ENCODE measurements at regions not wholly inside any gene's neighbourhood (a gene's known extent, or its start where the extent isn't known, plus 50 kb on each side); places are given as distances from the start of the nearest gene placed in this dataset.

GRCh38 chr7:113805976-113806375 is 112.8 kb downstream of the PPP1R3A start:
- Histone ChIP-seq H2AFZ (ENCODE audit: low read length) (no peak overlapping the region), H3K4me3 (ENCODE audit: low read length) (no peak overlapping the region), H3K27me3 (replicated peaks; ENCODE audit: insufficient read depth, low read length) (no peaks in the 10 kb centered on the region), H4K20me1 (ENCODE audit: insufficient read depth, low read length) (no peaks in the 10 kb centered on the region), H3K9ac (ENCODE audit: low read length) (no peak overlapping the region), H3K9me2 (replicated peaks; ENCODE audit: insufficient read depth, low read length) (no peaks in the 10 kb centered on the region), H3K27ac (ENCODE audit: low read length) (no peak overlapping the region), H3K36me3 (replicated peaks; ENCODE audit: insufficient read depth, low read length) (no peaks in the 10 kb centered on the region), H3K9me3 (replicated peaks; ENCODE audit: insufficient read depth, low read length) (no peaks in the 10 kb centered on the region), H3K79me2 (ENCODE audit: low read length) (no peaks in the 10 kb centered on the region), H3K4me1 (ENCODE audit: low read length) (no peaks in the 10 kb centered on the region), H3F3A (ENCODE audit: insufficient read depth, low read length) (no peaks in the 10 kb centered on the region), H3K4me2 (ENCODE audit: low read depth, low read length) (no peak overlapping the region)
- DNase-seq = no peak
- TF ChIP-seq, protein P1, sequence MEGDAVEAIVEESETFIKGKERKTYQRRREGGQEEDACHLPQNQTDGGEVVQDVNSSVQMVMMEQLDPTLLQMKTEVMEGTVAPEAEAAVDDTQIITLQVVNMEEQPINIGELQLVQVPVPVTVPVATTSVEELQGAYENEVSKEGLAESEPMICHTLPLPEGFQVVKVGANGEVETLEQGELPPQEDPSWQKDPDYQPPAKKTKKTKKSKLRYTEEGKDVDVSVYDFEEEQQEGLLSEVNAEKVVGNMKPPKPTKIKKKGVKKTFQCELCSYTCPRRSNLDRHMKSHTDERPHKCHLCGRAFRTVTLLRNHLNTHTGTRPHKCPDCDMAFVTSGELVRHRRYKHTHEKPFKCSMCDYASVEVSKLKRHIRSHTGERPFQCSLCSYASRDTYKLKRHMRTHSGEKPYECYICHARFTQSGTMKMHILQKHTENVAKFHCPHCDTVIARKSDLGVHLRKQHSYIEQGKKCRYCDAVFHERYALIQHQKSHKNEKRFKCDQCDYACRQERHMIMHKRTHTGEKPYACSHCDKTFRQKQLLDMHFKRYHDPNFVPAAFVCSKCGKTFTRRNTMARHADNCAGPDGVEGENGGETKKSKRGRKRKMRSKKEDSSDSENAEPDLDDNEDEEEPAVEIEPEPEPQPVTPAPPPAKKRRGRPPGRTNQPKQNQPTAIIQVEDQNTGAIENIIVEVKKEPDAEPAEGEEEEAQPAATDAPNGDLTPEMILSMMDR (IDR thresholded peaks at IDR 0.05; ENCODE audit: low read length) = no peak
- no peak for TF ChIP-seq EZH2 (optimal IDR thresholded peaks at IDR 0.05; ENCODE audit: low read depth, low read length)
- TF ChIP-seq EZH2phosphoT487 (IDR thresholded peaks at IDR 0.05; ENCODE audit: low read length) = no peak

- DNase-seq = no peak
- Histone ChIP-seq H3K9ac (ENCODE audit: low read length) (no peak overlapping the region), H3K9me3 (replicated peaks; ENCODE audit: insufficient read depth, low read length) (no peaks in the 10 kb centered on the region), H3K27me3 (replicated peaks; ENCODE audit: insufficient read depth, low read length) (no peaks in the 10 kb centered on the region), H4K20me1 (ENCODE audit: insufficient read depth, low read length) (no peaks in the 10 kb centered on the region), H3K36me3 (replicated peaks; ENCODE audit: insufficient read depth, low read length) (no peaks in the 10 kb centered on the region), H3K4me2 (ENCODE audit: low read depth, low read length) (no peak overlapping the region), H3F3A (ENCODE audit: insufficient read depth, low read length) (no peaks in the 10 kb centered on the region), H3K9me2 (replicated peaks; ENCODE audit: insufficient read depth, low read length) (no peaks in the 10 kb centered on the region), H3K27ac (ENCODE audit: low read length) (no peak overlapping the region), H3K79me2 (ENCODE audit: low read length) (no peaks in the 10 kb centered on the region), H3K4me3 (ENCODE audit: low read length) (no peak overlapping the region), H3K4me1 (ENCODE audit: low read length) (no peaks in the 10 kb centered on the region), H2AFZ (ENCODE audit: low read length) (no peak overlapping the region)
- TF ChIP-seq EZH2 (optimal IDR thresholded peaks at IDR 0.05; ENCODE audit: low read depth, low read length) (no peak), EZH2phosphoT487 (IDR thresholded peaks at IDR 0.05; ENCODE audit: low read length) (no peak)
- TF ChIP-seq, protein P1 (IDR thresholded peaks at IDR 0.05; ENCODE audit: low read length) = no peak
These were observed 114.2 kb downstream of the PPP1R3A start for GRCh38 chr7:113804475-113805095.

DNA sequence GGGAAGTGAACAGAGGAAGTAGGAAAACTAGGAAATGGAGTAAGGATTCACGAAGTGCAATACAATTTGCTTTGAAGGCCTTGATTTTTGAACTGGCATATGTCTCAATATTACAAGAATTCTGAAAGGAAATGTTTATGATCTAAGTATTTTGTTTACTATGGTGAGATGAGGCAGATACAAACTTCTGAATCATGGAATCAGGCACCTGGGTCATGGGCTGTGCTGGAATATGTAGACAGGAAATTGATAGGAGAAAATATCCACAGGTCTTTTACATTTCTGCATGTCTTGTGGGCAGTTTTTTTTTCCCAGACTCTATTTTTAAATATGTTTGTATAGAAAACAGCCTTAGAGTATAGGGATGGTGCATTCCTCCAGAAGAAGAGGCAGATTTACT is 117.1 kb downstream of the PPP1R3A start:
- Histone ChIP-seq H3K9me2 (replicated peaks; ENCODE audit: insufficient read depth, low read length) (no peaks in the 10 kb centered on the region), H3K27me3 (replicated peaks; ENCODE audit: insufficient read depth, low read length) (no peaks in the 10 kb centered on the region), H2AFZ (ENCODE audit: low read length) (no peak overlapping the region), H3F3A (ENCODE audit: insufficient read depth, low read length) (no peaks in the 10 kb centered on the region), H3K9ac (ENCODE audit: low read length) (no peak overlapping the region), H3K4me3 (ENCODE audit: low read length) (no peak overlapping the region), H3K4me2 (ENCODE audit: low read depth, low read length) (no peak overlapping the region), H3K9me3 (replicated peaks; ENCODE audit: insufficient read depth, low read length) (no peaks in the 10 kb centered on the region), H3K36me3 (replicated peaks; ENCODE audit: insufficient read depth, low read length) (no peaks in the 10 kb centered on the region), H4K20me1 (ENCODE audit: insufficient read depth, low read length) (no peaks in the 10 kb centered on the region), H3K4me1 (ENCODE audit: low read length) (no peaks in the 10 kb centered on the region), H3K79me2 (ENCODE audit: low read length) (no peaks in the 10 kb centered on the region), H3K27ac (ENCODE audit: low read length) (no peak overlapping the region)
- TF ChIP-seq EZH2 (optimal IDR thresholded peaks at IDR 0.05; ENCODE audit: low read depth, low read length) = no peak
- TF ChIP-seq, protein P1 (IDR thresholded peaks at IDR 0.05; ENCODE audit: low read length) = no peak
- no peak for TF ChIP-seq EZH2phosphoT487 (IDR thresholded peaks at IDR 0.05; ENCODE audit: low read length)
- DNase-seq = no peak
